Ishikawa (cell line): ENCODE measurements at regions not wholly inside any gene's neighbourhood (a gene's known extent, or its start where the extent isn't known, plus 50 kb on each side); places are given as distances from the start of the nearest gene placed in this dataset.

ENCODE experiments used
- CEBPB ChIP-seq: IDR thresholded peaks from 2 replicates; pipeline ENCODE4 v1.6.1; 2012
- EGR1 ChIP-seq: IDR thresholded peaks from 2 replicates; pipeline ENCODE4 v1.6.1; 2012
- EP300 ChIP-seq: IDR thresholded peaks from 2 replicates; pipeline ENCODE4 v1.6.1; 2012; ENCODE audit warnings: borderline replicate concordance
- FOXM1 ChIP-seq: IDR thresholded peaks from 2 replicates; pipeline ENCODE4 v1.6.1; 2012; ENCODE audit warnings: low read depth, borderline replicate concordance
- RAD21 ChIP-seq: IDR thresholded peaks from 2 replicates; pipeline ENCODE4 v1.6.1; 2012; ENCODE audit warnings: low read depth
- TCF12 ChIP-seq: IDR thresholded peaks from 2 replicates; pipeline ENCODE4 v1.6.1; 2012; ENCODE audit warnings: low read depth
- TF ChIP-seq, protein P1 (sequence below): IDR thresholded peaks from 2 replicates; pipeline ENCODE4 v1.6.1; 2012; ENCODE audit warnings: low read depth, mild to moderate bottlenecking

DNA sequence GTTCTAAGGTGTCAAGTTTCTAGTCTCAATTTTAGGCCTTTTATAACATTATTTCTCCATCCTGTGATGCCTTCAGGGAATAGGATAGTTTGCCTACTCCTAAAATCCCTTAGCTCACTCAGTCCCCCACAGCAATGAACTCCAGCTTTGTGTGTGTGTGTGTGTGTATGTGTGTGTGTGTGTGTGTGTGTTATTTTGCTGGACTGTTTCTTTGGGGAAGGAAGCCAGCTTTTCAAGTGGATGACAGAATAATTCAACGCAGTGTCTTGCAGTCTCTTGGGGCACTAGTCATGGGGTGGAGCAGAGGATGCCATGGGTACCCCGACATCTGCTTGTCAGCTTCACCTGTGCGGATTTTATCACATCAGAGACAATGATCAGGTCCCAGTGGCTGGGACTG is 262.8 kb upstream of the DAPK1 start:
- TF ChIP-seq RAD21 (no peak), EGR1 (no peak), EP300 (no peak), FOXM1 (no peak), TCF12 (no peak), CEBPB (no peak)
- TF ChIP-seq, protein P1, sequence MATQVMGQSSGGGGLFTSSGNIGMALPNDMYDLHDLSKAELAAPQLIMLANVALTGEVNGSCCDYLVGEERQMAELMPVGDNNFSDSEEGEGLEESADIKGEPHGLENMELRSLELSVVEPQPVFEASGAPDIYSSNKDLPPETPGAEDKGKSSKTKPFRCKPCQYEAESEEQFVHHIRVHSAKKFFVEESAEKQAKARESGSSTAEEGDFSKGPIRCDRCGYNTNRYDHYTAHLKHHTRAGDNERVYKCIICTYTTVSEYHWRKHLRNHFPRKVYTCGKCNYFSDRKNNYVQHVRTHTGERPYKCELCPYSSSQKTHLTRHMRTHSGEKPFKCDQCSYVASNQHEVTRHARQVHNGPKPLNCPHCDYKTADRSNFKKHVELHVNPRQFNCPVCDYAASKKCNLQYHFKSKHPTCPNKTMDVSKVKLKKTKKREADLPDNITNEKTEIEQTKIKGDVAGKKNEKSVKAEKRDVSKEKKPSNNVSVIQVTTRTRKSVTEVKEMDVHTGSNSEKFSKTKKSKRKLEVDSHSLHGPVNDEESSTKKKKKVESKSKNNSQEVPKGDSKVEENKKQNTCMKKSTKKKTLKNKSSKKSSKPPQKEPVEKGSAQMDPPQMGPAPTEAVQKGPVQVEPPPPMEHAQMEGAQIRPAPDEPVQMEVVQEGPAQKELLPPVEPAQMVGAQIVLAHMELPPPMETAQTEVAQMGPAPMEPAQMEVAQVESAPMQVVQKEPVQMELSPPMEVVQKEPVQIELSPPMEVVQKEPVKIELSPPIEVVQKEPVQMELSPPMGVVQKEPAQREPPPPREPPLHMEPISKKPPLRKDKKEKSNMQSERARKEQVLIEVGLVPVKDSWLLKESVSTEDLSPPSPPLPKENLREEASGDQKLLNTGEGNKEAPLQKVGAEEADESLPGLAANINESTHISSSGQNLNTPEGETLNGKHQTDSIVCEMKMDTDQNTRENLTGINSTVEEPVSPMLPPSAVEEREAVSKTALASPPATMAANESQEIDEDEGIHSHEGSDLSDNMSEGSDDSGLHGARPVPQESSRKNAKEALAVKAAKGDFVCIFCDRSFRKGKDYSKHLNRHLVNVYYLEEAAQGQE = no peak
